Right lobe of liver (tissue), 4 donors: ENCODE measurements at regions not wholly inside any gene's neighbourhood (a gene's known extent, or its start where the extent isn't known, plus 50 kb on each side); places are given as distances from the start of the nearest gene placed in this dataset.

Experiments
- POLR2A ChIP-seq: fragments of 450-650 bp; IDR thresholded peaks from one replicate; pipeline ENCODE4 v1.6.1; 2017; ENCODE audit warnings: antibody characterized with exemption, mild to moderate bottlenecking
- TF ChIP-seq, protein P1 (sequence below), 4 donors: fragments of 200-600 bp in 3 of 4; fragments of 450-650 bp in 1 of 4; IDR thresholded peaks; one replicate each; pipeline versions ENCODE4 v1.5.1 to v1.8.0; 2016 to 2022; ENCODE audit warnings: antibody characterized with exemption in 4 of 4, mild to moderate bottlenecking in 2 of 4
- donor health status: DM: no; HTN: no; CAD: no.
- donor health status: DM: no; HTN: no; CAD: no.
- donor health status: DM: no; HTN: yes; CAD: no.

GRCh38 chr9:106529616-106530015 lies 333.4 kb upstream of the ZNF462 start:
- TF ChIP-seq, protein P1, sequence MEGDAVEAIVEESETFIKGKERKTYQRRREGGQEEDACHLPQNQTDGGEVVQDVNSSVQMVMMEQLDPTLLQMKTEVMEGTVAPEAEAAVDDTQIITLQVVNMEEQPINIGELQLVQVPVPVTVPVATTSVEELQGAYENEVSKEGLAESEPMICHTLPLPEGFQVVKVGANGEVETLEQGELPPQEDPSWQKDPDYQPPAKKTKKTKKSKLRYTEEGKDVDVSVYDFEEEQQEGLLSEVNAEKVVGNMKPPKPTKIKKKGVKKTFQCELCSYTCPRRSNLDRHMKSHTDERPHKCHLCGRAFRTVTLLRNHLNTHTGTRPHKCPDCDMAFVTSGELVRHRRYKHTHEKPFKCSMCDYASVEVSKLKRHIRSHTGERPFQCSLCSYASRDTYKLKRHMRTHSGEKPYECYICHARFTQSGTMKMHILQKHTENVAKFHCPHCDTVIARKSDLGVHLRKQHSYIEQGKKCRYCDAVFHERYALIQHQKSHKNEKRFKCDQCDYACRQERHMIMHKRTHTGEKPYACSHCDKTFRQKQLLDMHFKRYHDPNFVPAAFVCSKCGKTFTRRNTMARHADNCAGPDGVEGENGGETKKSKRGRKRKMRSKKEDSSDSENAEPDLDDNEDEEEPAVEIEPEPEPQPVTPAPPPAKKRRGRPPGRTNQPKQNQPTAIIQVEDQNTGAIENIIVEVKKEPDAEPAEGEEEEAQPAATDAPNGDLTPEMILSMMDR (IDR thresholded peaks at IDR 0.05) = no peak
- TF ChIP-seq POLR2A = no peak
